IMR-90 (cell line): ENCODE measurements at regions not wholly inside any gene's neighbourhood (a gene's known extent, or its start where the extent isn't known, plus 50 kb on each side); places are given as distances from the start of the nearest gene placed in this dataset.

ENCODE experiments used
- ATAC-seq: fragments of 200-7000 bp; cut with Tn5 transposase; 2 replicates; pipeline ENCODE4 v1.9.1; 2020; ENCODE audit warnings: low read depth, mild to moderate bottlenecking, moderate library complexity
- BruUV-seq: library from RNA; stranded (reverse); fragments of 400-500 nt; replicated peaks from 2 replicates; lab custom pipeline; 2021; lab: Mats Ljungman, UMichigan
- CTCF ChIA-PET: fragments of 300-600 bp; formaldehyde crosslinking; extraction: SDS; loops from one replicate; lab custom pipeline; 2021; ENCODE audit warnings: antibody characterized with exemption; lab: Yijun Ruan, JAX
- POLR2A ChIA-PET: fragments of 300-600 bp; sonication (Branson Sonifier 250); formaldehyde crosslinking; loops from one replicate; lab custom pipeline; 2022; ENCODE audit warnings: antibody characterized with exemption; ENCODE audit not compliant: unreplicated experiment; lab: Charles Lee
- DNase-seq: peaks from one replicate; pipeline ENCODE4 v3.0.0; 2013
- H2AFZ ChIP-seq: replicated peaks from 2 replicates; pipeline ENCODE3; 2013; ENCODE audit warnings: low read length, mild to moderate bottlenecking; ENCODE audit not compliant: poor library complexity
- H2AK5ac ChIP-seq: 2 replicates; pipeline ENCODE4 v1.6.1; 2013; ENCODE audit warnings: low read depth, low read length, inconsistent platforms
- H2AK9ac ChIP-seq: replicated peaks from 2 replicates; pipeline ENCODE3; 2013; ENCODE audit warnings: mild to moderate bottlenecking, low read depth, low read length, moderate library complexity; ENCODE audit not compliant: poor library complexity
- H2BK120ac ChIP-seq: 2 replicates; pipeline ENCODE4 v1.6.1; 2013; ENCODE audit warnings: low read depth, low read length, inconsistent platforms
- H2BK15ac ChIP-seq: 3 replicates; pipeline ENCODE4 v1.6.1; 2013; ENCODE audit warnings: low read depth, low read length, inconsistent platforms
- H2BK20ac ChIP-seq: 2 replicates; pipeline ENCODE4 v1.6.1; 2013; ENCODE audit warnings: low read depth, mild to moderate bottlenecking, inconsistent platforms, low read length, moderate library complexity
- H2BK5ac ChIP-seq: 2 replicates; pipeline ENCODE4 v1.6.1; 2013; ENCODE audit warnings: mild to moderate bottlenecking, low read depth, low read length, inconsistent platforms; ENCODE audit not compliant: poor library complexity, severe bottlenecking
- H3K14ac ChIP-seq: replicated peaks from 2 replicates; pipeline ENCODE4 v1.6.1; 2013; ENCODE audit warnings: low read depth, low read length, inconsistent platforms
- H3K18ac ChIP-seq: 2 replicates; pipeline ENCODE4 v1.6.1; 2013; ENCODE audit warnings: low read depth, low read length, control low read depth
- H3K23ac ChIP-seq: 2 replicates; pipeline ENCODE4 v1.6.1; 2013; ENCODE audit warnings: low read depth, low read length, inconsistent platforms
- H3K27ac ChIP-seq: 2 replicates; pipeline ENCODE4 v1.5.1; 2013; ENCODE audit warnings: mild to moderate bottlenecking, control low read depth, low read length; ENCODE audit not compliant: insufficient read depth
- H3K27me3 ChIP-seq: 2 replicates; pipeline ENCODE4 v1.6.1; 2013; ENCODE audit warnings: low read length; ENCODE audit not compliant: control insufficient read depth, insufficient read depth
- H3K36me3 ChIP-seq: 2 replicates; pipeline ENCODE4 v1.6.1; 2013; ENCODE audit warnings: low read length, mixed read lengths; ENCODE audit not compliant: control insufficient read depth, insufficient read depth
- H3K4ac ChIP-seq: 2 replicates; pipeline ENCODE4 v1.6.1; 2013; ENCODE audit warnings: low read depth, low read length, inconsistent platforms
- H3K4me1 ChIP-seq: 2 replicates; pipeline ENCODE4 v1.6.1; 2013; ENCODE audit warnings: low read length, mixed read lengths; ENCODE audit not compliant: control insufficient read depth, insufficient read depth
- H3K4me2 ChIP-seq: 2 replicates; pipeline ENCODE4 v1.6.1; 2013; ENCODE audit warnings: low read depth, mild to moderate bottlenecking, control low read depth, low read length, moderate library complexity
- H3K4me3 ChIP-seq: 2 replicates; pipeline ENCODE4 v1.5.1; 2013; ENCODE audit warnings: low read depth, mild to moderate bottlenecking, control low read depth, low read length, moderate library complexity; ENCODE audit not compliant: insufficient read depth
- H3K56ac ChIP-seq: 2 replicates; pipeline ENCODE4 v1.6.1; 2013; ENCODE audit warnings: low read length, inconsistent platforms; ENCODE audit not compliant: insufficient read depth; ENCODE audit errors: extremely low read depth
- H3K79me1 ChIP-seq, 2 experiments: 2 replicates each; pipeline ENCODE4 v1.6.1; 2013; ENCODE audit warnings: low read length in 2 of 2, inconsistent platforms in 1 of 2, low read depth in 1 of 2
- H3K9ac ChIP-seq: 2 replicates; pipeline ENCODE4 v1.6.1; 2013; ENCODE audit warnings: low read depth, low read length, control low read depth
- H3K9me1 ChIP-seq: 2 replicates; pipeline ENCODE4 v1.6.1; 2013; ENCODE audit warnings: low read length, inconsistent platforms; ENCODE audit not compliant: insufficient read depth
- H3K9me3 ChIP-seq: 2 replicates; pipeline ENCODE4 v1.6.1; 2013; ENCODE audit warnings: low read length; ENCODE audit not compliant: control insufficient read depth, insufficient read depth
- H4K20me1 ChIP-seq: 2 replicates; pipeline ENCODE4 v1.6.1; 2013; ENCODE audit warnings: low read length, inconsistent platforms; ENCODE audit not compliant: insufficient read depth
- H4K5ac ChIP-seq: 2 replicates; pipeline ENCODE4 v1.6.1; 2013; ENCODE audit warnings: mild to moderate bottlenecking, low read depth, low read length, control low read depth
- H4K8ac ChIP-seq, 2 experiments: 2 replicates each; pipeline ENCODE4 v1.6.1; 2013; ENCODE audit warnings: low read depth in 2 of 2, low read length in 2 of 2, control low read depth in 1 of 2, inconsistent platforms in 1 of 2
- H4K91ac ChIP-seq: 2 replicates; pipeline ENCODE4 v1.6.1; 2013; ENCODE audit warnings: low read depth, low read length, inconsistent platforms; ENCODE audit not compliant: insufficient read depth
- POLR2A ChIP-seq: IDR thresholded peaks from 2 replicates; pipeline ENCODE4 v1.6.1; 2012; ENCODE audit warnings: mild to moderate bottlenecking, low read depth, low read length
- WGBS, 2 experiments: methylation state at CpG; one replicate each; pipeline versions ENCODE4 v1.1.5 to v1.1.7; 2013; ENCODE audit warnings: missing lambda C conversion rate in 2 of 2; ENCODE audit not compliant: insufficient read length in 1 of 2; ENCODE audit errors: extremely low coverage in 2 of 2; 5-methylcytosine and 5-hydroxymethylcytosine counted together
- dilution Hi-C: fragments of 300-500 bp; cut with HindIII; formaldehyde crosslinking; loops from one replicate; pipeline ENCODE4 v1.14.3; 2018; ENCODE audit warnings: low sequenced_read_pairs; ENCODE audit not compliant: unreplicated experiment
- in situ Hi-C: fragments of 300-500 bp; cut with MboI; formaldehyde crosslinking; loops from 3 replicates; pipeline ENCODE4 v1.14.3; 2019; ENCODE audit warnings: low sequenced_read_pairs, inconsistent platforms, mixed read lengths
- intact Hi-C: fragments of 100-400 bp; cut with micrococcal nuclease; formaldehyde crosslinking; loops from 2 replicates; pipeline ENCODE4 v1.10.0; 2022

- H3K4ac ChIP-seq, result no peak overlapping the region
- no peaks in the 10 kb centered on the region for H3K36me3 ChIP-seq
- peak overlapping the region; percentile 33 for H2AFZ ChIP-seq
- in situ Hi-C loops (no loop called here), dilution Hi-C loops (no loop called here), intact Hi-C loops (no loop called here)
- no peaks in the 10 kb centered on the region for H3K9me3 ChIP-seq
- H3K4me2 ChIP-seq, result no peak overlapping the region
- H3K4me3 ChIP-seq, result no peak overlapping the region
- H3K4me1 ChIP-seq, result peaks cover 3% of the 10 kb centered on the region; the same call in 1 of the 2 replicates
- WGBS, 2 experiments, result 83% methylated on average over 2 of the region's 13 CpGs; no CpG with 5 or more reads in 1 of the 2 experiments
- H3K9me1 ChIP-seq, result no peaks in the 10 kb centered on the region
- H3K27me3 ChIP-seq, result peaks cover 32% of the 10 kb centered on the region
- H2AK5ac ChIP-seq, result no peak overlapping the region
- H4K8ac ChIP-seq, result no peak overlapping the region
- H3K14ac ChIP-seq, result no peak overlapping the region
- BruUV-seq, result no TSS peak
- no peak overlapping the region for H3K18ac ChIP-seq
- ChIA-PET POLR2A (interaction anchor here (0.6 kb wide), 1 partner anchor 477 kb away, joined by 3 read pairs; no protein-coding TSS in a partner anchor), CTCF (no interaction called here)
- no peak overlapping the region for H2BK5ac ChIP-seq
- no peak for TF ChIP-seq POLR2A
- no peaks in the 10 kb centered on the region for H4K20me1 ChIP-seq
- no peak overlapping the region for H3K9ac ChIP-seq
- no peak overlapping the region for H3K56ac ChIP-seq
- 0 out of 3 replicates have a peak overlapping the region, but pooled peaks have one; percentile 49 for H2BK15ac ChIP-seq
- 0 out of 2 replicates have a peak overlapping the region, but pooled peaks have one; percentile 49 for H3K23ac ChIP-seq
- H4K5ac ChIP-seq, result no peak overlapping the region
- no peak overlapping the region for H4K91ac ChIP-seq
- no peaks in the 10 kb centered on the region for H3K79me1 ChIP-seq
- no peak overlapping the region for H2BK120ac ChIP-seq
- ATAC-seq (no peak), DNase-seq (no peak)
- no peak overlapping the region for H2BK20ac ChIP-seq
- no peak overlapping the region for H2AK9ac ChIP-seq
- no peak overlapping the region for H3K27ac ChIP-seq
Observed at GRCh38 chr7:101747053-101747878, 70.2 kb upstream of the CUX1 start.
